ELR (cell line): ENCODE measurements at regions not wholly inside any gene's neighbourhood (a gene's known extent, or its start where the extent isn't known, plus 50 kb on each side); places are given as distances from the start of the nearest gene placed in this dataset.
"Not testable (repeated sequence)": the region's sequence is repeated elsewhere in the genome, so short reads cannot be mapped to it uniquely, and the experiment has no call there.

Source experiments
- DNase-seq: peaks from one replicate; pipeline ENCODE4 v3.0.0-alpha.2; 2015; ENCODE audit warnings: low read depth

DNA sequence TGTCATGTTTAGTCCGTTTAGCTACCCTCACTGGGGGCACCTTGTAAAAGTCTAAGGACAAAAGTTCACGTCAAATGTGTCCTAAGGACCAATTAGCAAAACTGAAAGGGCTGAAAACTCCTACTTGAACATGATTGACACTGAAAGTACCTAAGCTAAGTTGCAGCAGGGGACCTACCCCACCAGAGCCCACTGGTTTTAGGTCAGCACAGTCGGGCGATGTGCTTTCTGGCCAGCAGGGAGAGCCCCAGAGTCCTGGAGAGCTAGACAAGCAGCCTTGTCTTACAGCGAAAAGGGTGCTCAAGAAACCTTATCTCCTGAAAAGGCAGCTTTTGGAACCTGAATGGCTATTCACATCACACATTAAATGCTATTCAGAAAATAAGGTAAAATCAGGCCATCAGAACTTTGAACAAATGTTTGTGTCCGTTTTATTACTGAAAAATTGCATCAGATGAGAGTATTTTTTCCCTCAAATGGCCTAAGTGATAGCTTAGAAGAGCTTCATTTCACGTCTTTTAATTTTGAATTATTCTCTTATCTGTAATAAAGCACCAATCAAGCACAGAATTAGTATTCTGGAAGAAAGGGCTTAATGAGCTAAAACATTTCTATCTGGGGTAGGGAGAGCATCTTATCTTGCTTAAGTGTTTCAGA lies 52.2 kb upstream of the MKI67 start:
- DNase-seq, result peak; percentile 25

DNA sequence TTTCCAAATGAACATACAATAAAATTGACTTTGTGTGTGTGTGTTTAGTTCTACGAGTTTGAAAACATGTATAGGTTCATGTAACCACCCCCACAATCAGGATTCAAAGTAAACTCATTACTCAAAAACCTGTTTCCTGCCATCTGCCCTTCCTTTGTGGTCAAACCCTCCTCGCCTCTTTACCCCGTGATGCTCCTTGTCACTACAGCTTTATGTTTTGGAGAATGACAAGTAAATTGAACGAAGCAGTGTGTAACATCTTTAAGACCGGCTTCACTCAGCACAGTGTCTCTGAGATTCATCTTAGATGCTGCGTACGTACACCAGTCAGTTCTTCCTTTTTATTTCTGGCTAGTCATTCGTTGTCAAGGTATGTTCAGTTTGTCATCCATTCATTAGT lies 54.6 kb upstream of the MKI67 start:
- no peak for DNase-seq

DNA sequence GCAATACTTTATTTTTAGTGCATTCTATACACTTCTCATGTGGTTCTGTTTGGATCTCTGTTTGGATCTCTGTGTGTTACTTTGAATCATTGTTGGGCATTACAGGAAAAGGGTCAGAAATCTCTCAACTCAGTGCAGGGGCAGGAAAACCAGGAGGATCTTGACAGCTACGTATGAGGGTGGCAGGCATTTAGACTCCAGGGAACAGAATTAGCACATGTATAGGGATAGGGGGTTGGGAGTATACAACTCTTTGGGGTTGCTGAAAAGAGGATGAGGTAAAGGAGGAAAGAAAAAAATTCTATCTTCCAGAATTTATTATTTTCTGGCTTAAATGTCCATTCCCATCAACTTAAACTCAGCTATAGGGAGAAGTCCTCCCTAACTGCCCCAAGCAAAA lies 59.4 kb upstream of the MKI67 start:
- DNase-seq, result no peak

DNA sequence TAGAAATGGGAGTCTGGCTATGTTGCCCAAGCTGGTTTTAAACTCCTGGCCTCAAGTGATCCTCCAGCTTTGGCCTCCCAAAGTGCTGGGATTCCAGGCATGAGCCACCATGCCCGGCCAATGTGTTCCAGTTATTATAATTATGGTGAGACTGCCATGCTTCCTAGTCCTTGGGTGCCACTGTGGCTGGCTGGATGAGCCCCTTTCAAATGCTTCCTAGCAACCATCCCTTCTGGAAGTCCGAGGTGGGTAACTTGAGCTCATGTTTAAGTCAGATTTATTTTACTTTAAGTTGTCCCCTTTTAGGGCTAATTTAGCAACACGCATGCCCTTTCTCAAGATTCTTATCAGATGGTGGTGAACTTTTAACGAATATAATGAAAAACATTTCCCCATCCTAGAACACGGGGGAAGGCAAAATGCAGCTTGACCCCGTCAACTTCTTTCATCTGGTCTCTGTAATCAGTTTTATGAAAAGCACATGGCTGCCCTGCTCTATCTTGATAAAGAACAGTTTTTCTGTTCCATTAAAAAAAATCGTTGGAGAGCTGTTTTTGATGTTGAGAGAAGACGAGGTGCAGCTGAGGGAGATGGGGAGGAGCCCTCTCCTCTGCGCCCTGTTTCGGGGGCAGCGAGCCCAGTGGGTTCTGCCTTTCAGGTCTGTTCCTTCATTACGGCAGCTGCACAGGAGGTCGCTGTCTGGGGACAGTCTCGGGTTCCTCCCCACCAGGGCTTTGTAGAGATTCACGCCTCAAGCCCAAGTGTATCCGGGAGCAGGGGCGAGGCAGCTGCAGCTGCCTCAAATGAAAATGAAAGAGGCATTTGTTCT lies 61.0 kb upstream of the MKI67 start:
- DNase-seq, result no peak

DNA sequence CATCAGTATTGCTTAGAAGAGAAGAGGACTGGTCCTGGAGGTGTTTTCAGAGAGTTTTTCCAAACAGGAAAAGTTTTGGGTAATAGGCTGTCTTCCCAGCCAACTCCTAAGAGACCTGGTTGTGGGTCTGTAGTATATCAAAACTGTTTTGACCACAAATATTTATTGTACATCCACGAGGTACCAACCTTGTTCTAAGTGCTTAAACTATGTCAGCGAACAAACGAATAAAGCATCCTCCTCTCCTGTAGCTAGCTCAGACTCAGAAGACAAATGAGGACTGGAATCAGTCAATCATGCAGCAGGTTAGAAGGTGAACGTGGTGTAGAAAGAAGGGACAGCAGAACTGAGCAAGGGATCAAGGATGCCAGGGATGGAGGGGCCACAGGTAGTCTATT lies 61.6 kb upstream of the MKI67 start:
- no peak for DNase-seq

DNA sequence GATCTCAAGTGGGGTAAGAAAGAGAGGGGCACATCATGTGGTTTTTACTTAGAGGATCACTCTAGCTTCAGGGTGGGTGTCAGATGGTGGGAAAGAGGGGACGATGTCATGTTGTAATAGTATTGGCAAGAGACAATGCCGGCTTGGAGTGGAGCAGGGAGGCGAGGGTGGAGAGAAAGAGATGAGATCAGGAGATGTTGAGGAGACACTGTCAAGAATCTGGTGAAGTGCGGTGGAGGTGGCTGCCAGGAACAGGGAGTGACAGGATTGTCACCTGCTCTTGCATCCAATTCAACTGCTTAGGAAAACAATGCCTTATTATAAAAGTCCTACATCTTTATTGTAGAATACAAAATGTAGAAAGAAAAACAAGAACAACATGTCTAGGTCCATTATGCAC lies 63.0 kb upstream of the MKI67 start:
- no peak for DNase-seq

DNA sequence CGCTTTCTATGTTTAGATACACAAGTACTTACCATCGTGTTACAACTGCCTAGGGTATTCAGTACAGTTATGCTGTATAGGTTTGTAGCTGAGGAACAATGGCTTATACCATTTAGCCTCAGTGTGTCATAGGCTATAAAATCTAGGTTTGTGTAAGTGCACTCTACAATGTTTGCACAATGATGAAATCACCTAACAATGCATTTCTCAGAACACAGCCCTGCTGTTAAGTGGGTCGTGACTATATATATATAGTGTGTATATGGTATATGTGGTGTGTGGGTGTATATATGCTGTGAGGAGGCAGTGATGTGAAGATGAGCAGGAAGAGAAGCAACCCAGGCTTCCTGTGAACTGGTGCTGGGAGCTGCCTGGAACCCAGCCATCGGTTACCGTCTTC lies 65.6 kb upstream of the MKI67 start:
- no peak for DNase-seq

DNA sequence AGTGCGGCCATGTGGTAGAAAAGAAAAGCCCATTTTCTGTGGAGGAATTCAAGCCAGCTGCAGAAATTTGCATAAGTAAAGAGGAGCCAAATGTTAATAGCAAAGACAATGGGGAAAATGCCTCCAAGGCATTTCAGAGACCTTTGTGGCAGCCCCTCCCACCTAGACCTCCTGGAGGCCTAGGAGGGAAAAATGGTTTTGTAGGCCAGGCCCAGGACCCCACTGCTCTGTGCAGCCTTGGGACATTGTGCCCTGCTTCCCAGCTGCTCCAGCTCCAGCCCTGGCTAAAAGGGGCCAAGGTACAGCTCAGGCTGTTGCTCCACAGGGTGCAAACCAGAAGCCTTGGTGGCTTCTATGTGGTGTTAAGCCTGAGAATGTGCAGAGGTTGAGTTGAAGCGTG lies 75.6 kb upstream of the MKI67 start:
- DNase-seq, result not testable (repeated sequence)

DNA sequence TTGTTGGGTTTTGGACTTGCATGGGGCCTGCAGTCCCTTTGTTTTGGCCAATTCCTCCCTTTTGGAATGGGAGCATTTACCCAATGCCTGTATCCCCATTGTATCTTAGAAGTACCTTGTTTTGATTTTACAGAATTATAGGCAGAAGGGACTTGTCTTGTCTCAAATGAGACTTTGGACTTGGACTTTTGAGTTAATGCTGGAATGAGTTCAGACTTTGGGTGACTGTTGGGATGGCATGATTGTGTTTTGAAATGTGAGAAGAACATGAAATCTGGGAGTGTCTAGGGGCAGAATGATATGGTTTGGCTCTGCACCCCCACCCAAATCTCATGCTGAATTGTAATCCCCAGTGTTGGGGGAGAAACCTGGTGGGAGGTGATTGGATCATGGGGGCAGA lies 76.8 kb upstream of the MKI67 start:
- DNase-seq, result no peak

DNA sequence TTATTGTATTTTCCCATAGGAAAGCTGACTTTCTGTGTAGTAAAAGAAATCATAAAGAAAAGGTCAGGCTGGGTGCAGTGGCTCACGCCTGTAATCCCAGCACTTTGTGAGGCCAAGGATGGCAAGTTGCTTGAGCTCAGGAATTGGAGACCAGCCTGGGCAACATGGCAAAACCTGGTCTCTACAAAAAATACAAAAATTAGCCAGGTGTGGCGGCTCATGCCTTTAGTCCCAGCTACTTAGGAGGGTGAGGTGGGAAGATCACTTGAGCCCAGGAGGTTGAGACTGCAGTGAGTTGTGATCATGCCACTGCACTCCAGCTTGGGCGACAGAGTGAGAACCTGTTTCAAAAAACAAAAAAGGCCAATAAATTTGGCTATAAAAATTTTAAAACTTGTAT lies 79.4 kb upstream of the MKI67 start:
- DNase-seq, result not testable (repeated sequence)

DNA sequence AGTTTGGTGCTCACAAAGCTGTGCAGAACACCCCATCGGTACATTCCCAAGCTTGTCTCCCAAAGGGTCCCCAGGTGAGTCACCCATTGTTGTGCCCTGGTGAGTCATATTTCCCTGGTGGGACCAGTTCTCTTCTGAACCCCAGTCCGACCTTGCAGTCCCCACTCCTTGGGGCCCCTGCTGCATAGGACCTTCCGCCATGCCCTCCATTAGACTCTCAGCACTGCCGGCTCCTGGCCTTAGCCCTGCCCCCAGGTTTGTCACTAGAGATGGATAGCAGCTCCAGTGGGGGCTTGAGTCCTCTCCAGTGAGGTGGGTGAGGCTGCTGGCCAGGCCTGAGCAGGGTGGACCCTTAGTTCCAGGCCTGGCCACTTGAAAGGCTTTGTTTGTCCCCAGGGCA lies 80.5 kb upstream of the MKI67 start:
- no peak for DNase-seq

DNA sequence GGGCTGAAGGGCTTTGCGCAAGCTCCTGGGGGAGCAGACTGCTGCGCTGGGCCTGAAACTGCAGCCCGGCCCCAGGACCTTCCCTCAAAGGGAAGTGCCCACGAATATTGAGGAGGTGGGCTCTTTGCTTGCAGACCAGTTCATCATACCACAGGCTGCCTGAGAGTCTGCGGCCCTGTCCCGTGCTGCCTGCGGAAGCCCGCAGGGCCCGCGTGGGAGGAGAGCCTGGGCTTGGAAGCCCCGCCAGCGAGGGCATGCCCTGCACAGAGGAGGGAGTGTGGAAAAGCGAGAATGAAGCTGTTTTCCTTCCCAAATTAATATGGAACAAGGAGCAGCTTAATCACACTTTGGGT lies 83.6 kb upstream of the MKI67 start:
- no peak for DNase-seq

DNA sequence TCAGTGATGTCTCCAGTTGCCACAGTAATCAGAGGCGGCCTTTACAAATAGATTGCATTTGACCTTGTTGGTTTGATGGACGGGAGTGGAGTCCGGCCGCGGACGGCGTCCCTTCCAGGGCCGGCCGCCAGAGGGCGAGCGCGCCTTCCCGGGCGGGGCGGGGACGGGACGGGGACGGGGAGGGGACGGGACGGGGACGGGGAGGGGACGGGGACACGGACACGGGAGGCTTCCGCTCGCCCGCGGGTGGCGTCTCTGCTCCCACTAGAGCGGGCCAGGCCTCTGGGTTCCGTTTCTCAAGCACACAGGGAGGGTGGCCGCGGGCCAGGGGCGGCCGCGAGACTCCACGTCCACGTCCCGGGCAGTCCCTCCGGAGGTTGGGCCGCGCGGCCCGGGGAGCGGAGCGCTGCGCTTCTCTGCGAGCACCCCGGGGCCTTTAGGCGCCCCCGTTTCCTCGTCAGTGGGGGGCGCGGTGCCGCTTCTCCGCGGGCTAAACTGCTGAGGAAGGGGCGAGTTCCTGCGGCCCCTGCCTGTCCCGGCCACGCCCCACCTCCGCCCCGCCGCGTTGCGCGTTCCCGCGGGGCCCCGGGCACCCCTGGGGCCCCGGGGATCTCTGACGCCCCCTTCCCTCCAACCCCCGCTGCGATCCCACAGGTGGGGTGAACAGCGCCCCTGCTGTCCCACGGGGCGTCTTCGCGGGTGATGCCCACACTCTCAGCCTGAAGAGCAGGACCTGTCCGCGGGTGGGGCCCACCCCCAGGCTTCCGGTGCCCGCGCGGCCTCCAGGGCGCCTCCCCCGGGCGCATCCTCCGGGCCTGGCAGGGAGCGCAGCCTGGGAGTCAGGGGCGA lies 84.2 kb upstream of the MKI67 start:
- no peak for DNase-seq

DNA sequence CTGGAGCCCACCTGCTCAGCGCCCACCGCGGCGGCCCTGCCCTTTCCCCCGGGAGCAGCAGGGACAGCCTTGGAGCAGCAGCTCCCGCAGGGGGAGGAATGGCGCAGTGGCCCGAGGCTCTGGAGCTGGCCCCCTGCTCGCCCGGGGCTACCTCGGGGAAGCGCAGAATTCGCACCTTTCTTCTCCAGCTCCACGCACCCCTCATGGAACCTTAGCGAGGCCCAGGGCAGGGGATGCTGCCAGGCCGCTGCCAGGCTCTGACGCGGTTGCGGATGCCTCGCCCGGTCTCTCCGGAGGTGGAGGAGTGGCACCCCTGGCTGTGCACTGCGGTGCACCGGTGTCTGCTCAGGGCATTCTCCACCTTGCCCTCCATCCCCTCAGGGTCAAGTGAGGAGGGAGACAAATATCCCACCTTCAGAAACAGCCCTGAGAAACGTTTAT lies 84.9 kb upstream of the MKI67 start:
- DNase-seq, result no peak

DNA sequence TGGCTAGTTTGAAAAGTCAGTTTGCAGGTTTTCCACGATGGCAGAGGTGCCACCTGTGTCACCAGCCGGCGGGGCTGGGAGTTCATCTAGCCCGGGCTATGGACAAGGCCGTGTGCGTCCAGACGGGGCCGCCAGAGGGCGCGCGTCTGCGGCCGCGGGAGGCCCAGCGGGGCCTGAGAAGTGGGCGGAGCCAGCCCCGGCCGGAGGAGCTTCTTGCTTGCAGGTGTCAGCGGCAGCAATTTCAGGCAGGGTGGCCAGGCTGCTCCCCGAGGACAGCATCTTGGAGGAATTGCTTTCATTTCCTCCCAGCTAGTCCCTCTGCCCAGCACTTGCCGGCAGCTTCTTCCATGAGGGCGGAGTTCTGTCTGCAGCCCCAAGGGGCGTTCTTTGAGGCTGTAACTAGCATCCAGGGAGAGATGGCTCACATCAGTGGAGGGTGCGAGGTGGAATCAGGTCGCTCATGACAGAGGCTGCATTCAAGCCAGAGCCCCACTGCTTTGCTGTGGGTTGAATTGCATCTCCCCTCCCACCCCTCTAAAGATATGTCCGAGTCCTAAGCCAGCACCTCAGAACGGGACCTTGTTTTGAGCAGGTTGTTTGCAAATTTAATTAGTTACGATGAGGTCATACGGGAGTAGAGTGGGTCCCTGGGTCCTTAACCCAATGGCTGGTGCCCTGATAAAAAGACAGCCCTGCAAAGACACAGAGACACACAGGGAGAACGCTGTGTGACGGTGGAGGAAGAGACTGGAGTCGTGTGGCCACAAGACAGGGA lies 85.9 kb upstream of the MKI67 start:
- peak; percentile 51 for DNase-seq

DNA sequence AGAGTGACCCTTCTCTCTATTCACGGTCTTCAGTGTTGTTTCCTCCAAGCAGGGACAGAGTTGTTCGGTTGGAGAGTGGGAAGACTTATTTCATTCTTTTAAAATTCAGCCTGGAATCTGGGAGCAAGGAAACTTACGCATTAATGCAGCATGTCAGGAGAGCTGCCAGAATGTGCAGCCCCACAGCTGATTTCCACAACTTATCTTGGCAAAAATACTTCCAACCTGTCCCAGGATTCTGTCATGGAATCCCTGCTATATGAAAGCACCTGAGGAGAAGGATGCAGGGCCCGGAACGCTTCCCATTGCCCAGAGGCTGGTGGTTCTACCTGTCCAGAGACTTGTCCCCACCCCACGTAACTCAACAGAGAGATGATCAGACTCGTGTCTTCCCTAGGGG lies 86.9 kb upstream of the MKI67 start:
- DNase-seq, result no peak

DNA sequence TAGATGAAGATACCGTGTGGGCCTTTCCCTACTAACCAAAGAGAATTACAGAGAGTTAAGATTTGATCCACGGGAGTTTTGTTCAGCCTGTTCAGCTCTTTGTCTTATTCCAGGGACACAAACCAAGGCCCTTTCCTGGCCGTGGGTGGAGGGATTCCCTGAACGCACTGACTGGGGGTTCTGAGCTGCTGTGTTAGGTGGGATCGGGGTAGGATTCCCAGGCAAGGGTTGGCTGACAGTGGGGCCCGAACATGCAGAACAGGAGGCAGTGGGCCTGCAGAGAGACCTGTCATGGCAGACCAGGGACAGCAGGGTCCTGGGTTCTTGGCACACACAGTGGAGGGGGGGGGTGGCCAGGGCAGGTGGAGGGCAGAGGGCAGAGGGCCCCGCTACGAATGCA lies 89.5 kb upstream of the MKI67 start:
- no peak for DNase-seq

DNA sequence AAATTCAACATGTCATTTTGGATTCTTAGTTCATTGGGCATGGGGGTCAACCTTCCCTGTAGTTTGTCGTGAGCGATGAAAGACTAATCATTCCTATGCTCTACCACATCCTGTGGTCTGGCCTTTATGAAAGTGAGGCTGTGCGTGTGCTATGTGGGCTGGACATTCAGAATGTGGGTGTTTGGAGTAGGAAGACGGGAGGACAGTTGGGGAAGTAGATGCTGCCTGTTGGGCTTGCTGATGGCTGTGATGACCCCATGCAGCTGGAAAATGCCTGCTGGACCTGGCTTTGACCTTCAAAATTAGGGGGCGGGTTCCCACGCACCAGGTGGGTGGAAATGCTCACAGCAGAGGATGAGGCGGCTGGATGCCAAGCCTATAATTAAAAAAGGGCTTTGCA lies 90.9 kb upstream of the MKI67 start:
- no peak for DNase-seq

DNA sequence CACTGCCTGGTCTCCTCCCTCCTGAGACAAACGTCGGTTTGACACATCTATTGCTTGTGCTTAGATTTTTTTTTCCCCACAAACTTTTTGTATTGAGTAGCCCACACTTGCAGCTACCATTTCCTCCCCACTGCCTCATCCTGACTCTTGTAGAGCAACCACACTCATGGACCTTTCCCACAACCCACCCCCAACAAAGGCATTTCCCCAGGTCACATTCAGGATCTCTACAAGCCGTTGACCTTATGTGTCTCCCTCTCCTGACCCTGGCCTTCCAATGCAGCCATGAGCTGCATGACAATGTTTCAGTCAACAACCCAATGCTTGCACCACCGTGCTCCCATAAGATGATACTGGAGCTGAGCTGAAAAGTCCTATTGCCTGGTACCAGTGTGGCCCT lies 91.9 kb upstream of the MKI67 start:
- DNase-seq, result no peak

DNA sequence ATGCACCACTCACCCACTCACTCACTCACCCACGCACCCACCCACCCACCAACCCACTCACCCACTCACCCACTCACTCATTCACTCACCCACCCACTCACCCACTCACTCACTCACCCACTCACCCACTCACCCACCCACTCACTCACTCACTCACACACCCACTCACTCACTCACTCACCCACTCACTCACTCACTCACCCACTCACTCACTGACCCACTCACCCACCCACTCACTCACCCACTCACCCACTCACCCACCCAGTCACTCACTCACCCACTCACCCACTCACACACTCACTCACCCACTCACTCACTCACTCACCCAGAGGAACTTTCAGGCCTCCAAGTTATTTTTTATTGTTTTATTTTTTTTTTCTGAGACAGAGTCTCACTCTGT lies 93.1 kb upstream of the MKI67 start:
- no peak for DNase-seq

DNA sequence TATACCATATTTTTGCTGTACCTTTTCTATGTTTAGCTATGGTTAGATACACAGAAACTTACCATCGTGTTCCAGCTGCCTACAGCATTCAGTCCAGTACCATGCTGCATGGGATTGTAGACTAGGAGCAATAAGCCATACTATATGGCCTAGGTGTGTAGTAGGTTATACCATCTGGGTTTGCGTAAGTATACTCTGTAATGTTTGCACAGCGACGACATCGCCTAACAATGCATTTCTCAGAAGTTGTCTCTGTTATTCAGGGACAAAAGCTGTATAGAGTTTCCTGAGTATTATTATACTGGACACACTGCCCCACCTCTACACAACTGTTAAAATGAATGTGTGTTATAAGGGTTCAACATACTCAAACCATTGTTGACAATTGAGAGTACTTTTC lies 93.8 kb upstream of the MKI67 start:
- DNase-seq, result no peak

DNA sequence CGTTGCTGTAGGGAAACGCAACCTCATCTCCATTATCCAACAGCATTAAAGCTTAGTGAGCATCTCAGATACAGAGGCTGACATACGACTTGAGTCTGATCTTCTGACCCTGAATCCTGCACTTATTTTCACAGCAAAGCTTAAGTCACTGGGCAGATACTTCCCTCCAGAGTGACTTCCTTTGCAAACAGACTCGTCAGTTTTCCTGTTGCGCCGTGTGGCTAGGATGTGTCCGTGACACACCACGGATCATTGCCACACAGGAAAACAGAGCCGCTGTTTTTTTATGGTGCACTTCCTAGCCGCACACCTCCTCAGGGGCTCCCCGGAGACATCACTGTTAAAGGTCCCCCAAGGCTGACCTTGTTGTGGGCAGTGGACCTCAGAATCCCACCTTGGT lies 94.9 kb upstream of the MKI67 start:
- DNase-seq, result no peak
